ENCODE measurements at regions not wholly inside any gene's neighbourhood (a gene's known extent, or its start where the extent isn't known, plus 50 kb on each side); places are given as distances from the start of the nearest gene placed in this dataset.

DNA sequence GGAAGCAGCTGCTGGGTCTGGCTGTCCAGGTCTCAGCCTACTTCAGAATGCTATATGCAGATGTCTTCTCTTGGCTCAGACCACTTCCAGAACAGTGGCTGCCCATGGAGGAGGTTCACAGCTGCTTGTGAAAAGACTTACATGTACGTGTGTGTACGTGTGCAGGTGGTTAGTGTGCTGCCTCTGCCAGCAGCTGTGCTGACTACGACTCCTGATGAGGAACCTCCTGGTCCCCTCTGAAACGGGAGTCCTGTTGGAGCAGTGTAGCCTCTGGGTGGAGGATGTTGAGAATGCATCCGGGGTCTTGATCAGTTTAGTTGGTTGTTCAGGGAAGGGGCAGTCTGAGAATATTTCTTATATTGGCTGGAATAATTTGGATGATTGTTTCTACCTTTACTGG, 155.9 kb upstream of the WDR1 start:
- DNase-seq (ENCODE audit: low spot score) (no peak), ATAC-seq (no peak), FAIRE-seq (no peak)
- 1% methylated on average over 5 of the region's 5 CpGs for WGBS (ENCODE audit: low lambda C conversion rate)
- no peak overlapping the region for H3K4me2 ChIP-seq (ENCODE audit: low read depth, low read length)
- POLR2A ChIA-PET: no interaction called here
- peaks cover 0 to 23% of the 10 kb centered on the region in 2 experiments; a peak in 3 of 5 replicates for H3K27me3 ChIP-seq (ENCODE audit: control insufficient read depth in 1 of 2, insufficient read depth in 2 of 2, low read length in 2 of 2)
- BruUV-seq (replicated peaks): no TSS peak
- no peak overlapping the region for H3K27ac ChIP-seq (ENCODE audit: extremely low read length, insufficient read depth, low read length)
- no peaks in the 10 kb centered on the region for H4K20me1 ChIP-seq (ENCODE audit: insufficient read depth, low read length)
- no peak overlapping the region for H3K4me3 ChIP-seq (replicated peaks in 1 of 3; ENCODE audit: insufficient read depth in 1 of 3, low read depth in 2 of 3, low read length in 3 of 3)
- intact Hi-C loops (cut with micrococcal nuclease; ENCODE audit: unreplicated experiment): no loop called here
- H3K4me1 ChIP-seq (ENCODE audit: insufficient read depth, low read length): no peaks in the 10 kb centered on the region
- no peak overlapping the region for H3K9ac ChIP-seq (ENCODE audit: insufficient read depth, low read depth, low read length)
- CTCF ChIA-PET (ENCODE audit: low intra/inter-chr PET ratio, low total read pairs): no interaction called here
- no peaks in the 10 kb centered on the region for H3K79me2 ChIP-seq (ENCODE audit: insufficient read depth, low read length)
- H3K9me3 ChIP-seq (ENCODE audit: low read length): no peaks in the 10 kb centered on the region
- no peaks in the 10 kb centered on the region for H3K36me3 ChIP-seq (replicated peaks in 1 of 2; ENCODE audit: control insufficient read depth in 1 of 2, insufficient read depth in 2 of 2, low read length in 2 of 2)
- in situ Hi-C loops (cut with HindIII; ENCODE audit: extremely low pct_ligation_motif_present, low pct_unique_long_range_greater_than_20kb): no loop called here
- H2AFZ ChIP-seq (ENCODE audit: low read length): no peak overlapping the region
- TF ChIP-seq JUN (CRISPR knock-in tag; IDR thresholded peaks at IDR 0.05): no peak
- TF ChIP-seq ZGPAT (CRISPR knock-in tag; IDR thresholded peaks at IDR 0.05): no peak
- TF ChIP-seq ZNF350 (CRISPR knock-in tag; IDR thresholded peaks at IDR 0.05; ENCODE audit: borderline replicate concordance, low read depth): no peak
- TF ChIP-seq, protein P1, sequence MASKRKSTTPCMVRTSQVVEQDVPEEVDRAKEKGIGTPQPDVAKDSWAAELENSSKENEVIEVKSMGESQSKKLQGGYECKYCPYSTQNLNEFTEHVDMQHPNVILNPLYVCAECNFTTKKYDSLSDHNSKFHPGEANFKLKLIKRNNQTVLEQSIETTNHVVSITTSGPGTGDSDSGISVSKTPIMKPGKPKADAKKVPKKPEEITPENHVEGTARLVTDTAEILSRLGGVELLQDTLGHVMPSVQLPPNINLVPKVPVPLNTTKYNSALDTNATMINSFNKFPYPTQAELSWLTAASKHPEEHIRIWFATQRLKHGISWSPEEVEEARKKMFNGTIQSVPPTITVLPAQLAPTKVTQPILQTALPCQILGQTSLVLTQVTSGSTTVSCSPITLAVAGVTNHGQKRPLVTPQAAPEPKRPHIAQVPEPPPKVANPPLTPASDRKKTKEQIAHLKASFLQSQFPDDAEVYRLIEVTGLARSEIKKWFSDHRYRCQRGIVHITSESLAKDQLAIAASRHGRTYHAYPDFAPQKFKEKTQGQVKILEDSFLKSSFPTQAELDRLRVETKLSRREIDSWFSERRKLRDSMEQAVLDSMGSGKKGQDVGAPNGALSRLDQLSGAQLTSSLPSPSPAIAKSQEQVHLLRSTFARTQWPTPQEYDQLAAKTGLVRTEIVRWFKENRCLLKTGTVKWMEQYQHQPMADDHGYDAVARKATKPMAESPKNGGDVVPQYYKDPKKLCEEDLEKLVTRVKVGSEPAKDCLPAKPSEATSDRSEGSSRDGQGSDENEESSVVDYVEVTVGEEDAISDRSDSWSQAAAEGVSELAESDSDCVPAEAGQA (IDR thresholded peaks at IDR 0.05; ENCODE audit: low read depth): no peak
- TF ChIP-seq, protein P1 (CRISPR knock-in tag; IDR thresholded peaks at IDR 0.05; ENCODE audit: borderline replicate concordance): no peak
- no peak for TF ChIP-seq ZMYM2 (CRISPR knock-in tag; IDR thresholded peaks at IDR 0.05)
- no peak for TF ChIP-seq TCF7 (IDR thresholded peaks at IDR 0.05; ENCODE audit: low read depth)
- no peak for TF ChIP-seq ZBTB21 (CRISPR knock-in tag; IDR thresholded peaks at IDR 0.05)
- no peak for TF ChIP-seq FOSL1 (CRISPR knock-in tag; IDR thresholded peaks at IDR 0.05; ENCODE audit: borderline replicate concordance)
- TF ChIP-seq XBP1 (CRISPR knock-in tag; IDR thresholded peaks at IDR 0.05): no peak
- no peak for TF ChIP-seq PLRG1 (conservative IDR thresholded peaks at IDR 0.05)
- no peak for TF ChIP-seq ZNF3 (CRISPR knock-in tag; IDR thresholded peaks at IDR 0.05)
- no peak for TF ChIP-seq KLF6 (CRISPR knock-in tag; IDR thresholded peaks at IDR 0.05)
- TF ChIP-seq MIER2 (CRISPR knock-in tag; IDR thresholded peaks at IDR 0.05): no peak
- TF ChIP-seq ZNF552 (CRISPR knock-in tag; IDR thresholded peaks at IDR 0.05; ENCODE audit: borderline replicate concordance): no peak
- TF ChIP-seq KAT7 (CRISPR knock-in tag; IDR thresholded peaks at IDR 0.05; ENCODE audit: borderline replicate concordance): no peak
- no peak for TF ChIP-seq ZSCAN29 (CRISPR knock-in tag; conservative IDR thresholded peaks at IDR 0.05)
- TF ChIP-seq FOXK1 (CRISPR knock-in tag; IDR thresholded peaks at IDR 0.05; ENCODE audit: borderline replicate concordance, low read depth): no peak
- no peak for TF ChIP-seq ZNF441 (CRISPR knock-in tag; IDR thresholded peaks at IDR 0.05; ENCODE audit: borderline replicate concordance)
- TF ChIP-seq KLF16 (CRISPR knock-in tag; IDR thresholded peaks at IDR 0.05): no peak
